GM19023 (cell line): ENCODE measurements at regions not wholly inside any gene's neighbourhood (a gene's known extent, or its start where the extent isn't known, plus 50 kb on each side); places are given as distances from the start of the nearest gene placed in this dataset.

Experiments used
- ATAC-seq: cut with Tn5 transposase; IDR thresholded peaks from one replicate; pipeline ENCODE4 v1.9.1; 2021; ENCODE audit warnings: mild to moderate bottlenecking, moderate library complexity; ENCODE audit not compliant: unreplicated experiment

DNA sequence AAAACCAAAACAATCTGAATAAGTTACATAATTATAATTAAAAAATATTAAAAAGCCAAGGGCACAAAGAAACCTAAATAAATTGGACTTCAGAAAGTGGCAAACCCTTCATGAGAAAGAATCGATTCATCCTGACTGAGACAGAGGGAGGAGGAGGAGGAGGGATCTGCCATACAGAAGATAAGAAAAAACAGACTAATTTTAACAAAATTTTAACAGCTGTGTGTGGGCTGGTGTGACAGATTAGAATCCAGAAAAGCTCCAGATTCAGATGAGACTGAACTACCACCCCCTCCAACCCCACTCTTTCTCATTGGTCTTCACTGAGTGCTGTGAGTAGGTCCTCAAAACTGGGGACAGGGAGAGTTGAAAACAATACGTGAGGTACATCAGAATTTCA, 111.5 kb upstream of the HTR2A start:
- no peak for ATAC-seq

DNA sequence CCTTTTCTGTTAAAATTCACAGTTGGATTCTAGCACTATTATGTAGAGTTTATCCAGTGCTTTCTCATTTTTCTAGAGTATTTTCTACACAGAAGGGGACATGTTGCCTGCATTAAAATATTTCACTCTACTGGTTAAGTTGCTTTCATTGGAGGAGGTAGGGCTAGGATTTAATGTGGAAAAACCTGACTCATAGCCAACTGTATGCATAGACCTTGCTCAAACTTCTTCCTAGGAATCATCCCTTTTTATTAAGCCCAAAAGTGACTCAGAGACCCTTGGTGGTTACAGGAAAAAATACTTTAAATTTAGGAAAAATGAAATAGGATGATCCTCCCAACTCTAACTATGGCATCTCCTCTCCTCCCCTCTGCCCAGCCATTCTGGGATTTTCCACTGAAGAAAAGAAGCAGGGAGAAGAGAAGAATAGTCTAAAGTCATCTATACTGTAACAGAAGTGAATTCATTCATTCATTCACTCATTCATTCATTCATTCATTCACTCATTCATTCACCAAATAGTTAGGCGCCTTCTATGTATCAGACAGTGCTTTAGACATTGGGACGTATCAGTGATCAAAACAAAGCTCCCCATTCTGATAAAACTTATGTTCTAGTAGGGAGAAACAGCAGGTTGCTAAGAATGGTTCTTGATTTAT, 109.0 kb upstream of the HTR2A start:
- ATAC-seq = no peak

DNA sequence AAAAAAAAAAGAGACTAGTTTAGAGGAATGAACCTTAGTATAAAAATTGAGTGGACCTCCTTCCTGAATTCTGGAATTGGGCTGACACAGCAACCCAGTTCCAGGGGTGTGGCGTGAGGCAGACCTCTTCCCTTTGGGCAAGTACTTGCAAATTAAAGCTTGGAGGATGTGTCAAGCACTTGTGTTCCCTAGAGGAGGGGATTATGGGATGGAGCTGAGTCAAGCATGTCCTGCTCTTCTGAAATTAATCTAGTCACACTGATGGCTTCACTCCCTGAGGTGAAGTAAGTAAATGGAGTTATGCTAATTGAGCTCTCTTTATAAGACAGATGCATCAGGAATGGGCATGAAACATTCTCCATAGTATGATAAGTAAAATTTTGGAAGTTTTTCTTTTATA, 107.7 kb upstream of the HTR2A start:
- ATAC-seq = no peak

- ATAC-seq = no peak
Measured at GRCh38 chr13:47004027-47004426, 107.2 kb upstream of the HTR2A start.

- ATAC-seq = no peak
Measured at GRCh38 chr13:47000165-47000564, 103.3 kb upstream of the HTR2A start.

GRCh38 chr13:46996316-46997030, 99.6 kb upstream of the HTR2A start:
- ATAC-seq = peak; percentile 35

DNA sequence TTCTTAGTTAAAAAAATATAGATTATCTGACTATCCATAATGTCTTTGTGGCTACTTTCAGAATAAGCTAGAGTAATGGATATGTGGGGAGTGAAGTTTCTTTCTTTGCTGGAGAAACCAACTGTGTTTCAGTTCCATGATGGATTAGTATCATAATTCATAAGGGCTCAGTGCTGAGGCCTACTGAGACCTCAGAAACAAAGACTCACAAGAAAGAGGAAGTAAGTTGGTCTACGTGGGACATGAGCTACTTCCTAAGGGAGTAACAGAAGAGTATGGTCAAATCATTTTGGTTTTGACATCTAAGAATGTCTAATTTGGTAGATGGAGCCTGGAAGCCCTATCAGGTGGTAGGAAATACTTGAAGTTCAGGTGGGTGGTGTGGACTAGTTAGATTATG, 99.0 kb upstream of the HTR2A start:
- peak; percentile 83 for ATAC-seq

DNA sequence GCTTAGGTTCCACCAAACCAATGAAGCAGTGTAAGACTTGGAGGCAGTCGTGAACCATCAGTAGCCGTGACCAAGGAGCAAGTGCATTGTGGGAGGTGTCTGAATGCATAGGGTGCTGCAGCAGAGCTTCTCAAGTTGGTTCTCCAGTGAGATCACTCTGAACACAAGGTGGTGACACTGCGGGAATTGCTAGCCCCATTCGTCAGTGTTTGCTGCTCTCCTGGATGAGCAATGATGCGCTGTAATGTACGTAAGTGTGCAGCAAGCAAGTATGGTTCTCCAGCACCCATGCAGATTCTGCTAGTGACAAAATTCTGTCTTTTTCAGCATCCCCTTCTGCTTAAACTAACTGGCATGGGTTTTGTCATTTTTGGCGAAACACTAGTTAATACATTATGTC, 97.6 kb upstream of the HTR2A start:
- ATAC-seq = no peak

GRCh38 chr13:46992383-46992952, 95.6 kb upstream of the HTR2A start:
- ATAC-seq = no peak

- peak; percentile 73 for ATAC-seq
Measured at GRCh38 chr13:46983881-46984280, 87.0 kb upstream of the HTR2A start.

GRCh38 chr13:46982856-46983582, 86.2 kb upstream of the HTR2A start:
- ATAC-seq = peak; percentile 91

DNA sequence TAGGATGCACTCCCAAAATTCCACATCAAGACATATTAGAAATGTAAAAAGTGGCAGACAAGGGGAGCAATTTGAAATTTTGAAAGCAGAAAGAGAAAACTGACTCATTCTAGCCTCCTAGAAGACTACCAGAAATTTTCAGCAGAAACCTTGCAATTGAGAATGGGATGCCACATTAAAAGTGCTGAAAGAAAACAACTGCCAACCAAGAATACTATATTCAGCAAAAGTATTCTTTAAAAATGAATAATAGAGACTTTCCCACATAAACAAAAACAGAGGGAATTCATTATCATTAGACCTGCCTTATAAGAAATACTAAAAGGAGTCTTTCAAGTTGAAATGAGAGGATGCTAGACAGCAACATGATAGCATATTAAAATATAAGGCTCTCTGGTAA, 78.3 kb upstream of the HTR2A start:
- ATAC-seq = no peak

DNA sequence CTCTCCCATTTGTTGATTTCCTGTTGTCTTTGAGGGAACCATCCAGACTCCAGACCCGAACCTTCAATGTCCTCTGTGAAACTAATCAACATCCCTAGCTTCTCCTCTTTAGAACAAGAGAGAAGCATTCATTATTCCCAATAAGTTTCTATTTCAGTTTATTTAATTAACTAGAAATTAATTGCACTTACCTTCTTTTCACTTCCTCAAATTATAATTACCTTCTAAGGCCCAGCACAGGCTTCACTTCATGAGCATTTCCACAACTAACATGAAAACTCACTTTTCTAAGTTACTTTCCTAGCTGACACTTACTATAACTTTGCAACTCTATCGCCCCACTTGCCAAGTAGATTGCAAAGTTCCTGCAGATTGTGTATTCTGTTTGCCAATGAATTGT, 71.6 kb upstream of the HTR2A start:
- no peak for ATAC-seq

- no peak for ATAC-seq
Measured at GRCh38 chr13:46964789-46965527, 68.1 kb upstream of the HTR2A start.

- no peak for ATAC-seq
Measured at GRCh38 chr13:46963904-46964303, 67.1 kb upstream of the HTR2A start.

- ATAC-seq = peak; percentile 7
Measured at GRCh38 chr13:46962281-46962941, 65.6 kb upstream of the HTR2A start.

GRCh38 chr13:46961719-46962118, 64.9 kb upstream of the HTR2A start:
- peak; percentile 98 for ATAC-seq

GRCh38 chr13:46953941-46954340, 57.1 kb upstream of the HTR2A start:
- no peak for ATAC-seq

- no peak for ATAC-seq
Measured at GRCh38 chr13:46953331-46953730, 56.5 kb upstream of the HTR2A start.

- no peak for ATAC-seq
Measured at GRCh38 chr13:46951516-46951915, 54.7 kb upstream of the HTR2A start.
